Choroid plexus epithelial cell (primary cell): ENCODE measurements at regions not wholly inside any gene's neighbourhood (a gene's known extent, or its start where the extent isn't known, plus 50 kb on each side); places are given as distances from the start of the nearest gene placed in this dataset.

ENCODE experiments used
- DNase-seq: peaks from one replicate; pipeline ENCODE4 v3.0.0-alpha.2; 2010; ENCODE audit warnings: low read depth
- H3K4me3 ChIP-seq: 2 replicates; pipeline ENCODE4 v1.5.1; 2011; ENCODE audit warnings: low read depth, mild to moderate bottlenecking, control low read depth, low read length, moderate library complexity
- TF ChIP-seq, protein P1 (sequence below): conservative IDR thresholded peaks from 2 replicates; pipeline ENCODE4 v1.5.1; 2011; ENCODE audit warnings: low read depth, mild to moderate bottlenecking, control low read depth, inconsistent platforms, low read length, moderate library complexity

DNA sequence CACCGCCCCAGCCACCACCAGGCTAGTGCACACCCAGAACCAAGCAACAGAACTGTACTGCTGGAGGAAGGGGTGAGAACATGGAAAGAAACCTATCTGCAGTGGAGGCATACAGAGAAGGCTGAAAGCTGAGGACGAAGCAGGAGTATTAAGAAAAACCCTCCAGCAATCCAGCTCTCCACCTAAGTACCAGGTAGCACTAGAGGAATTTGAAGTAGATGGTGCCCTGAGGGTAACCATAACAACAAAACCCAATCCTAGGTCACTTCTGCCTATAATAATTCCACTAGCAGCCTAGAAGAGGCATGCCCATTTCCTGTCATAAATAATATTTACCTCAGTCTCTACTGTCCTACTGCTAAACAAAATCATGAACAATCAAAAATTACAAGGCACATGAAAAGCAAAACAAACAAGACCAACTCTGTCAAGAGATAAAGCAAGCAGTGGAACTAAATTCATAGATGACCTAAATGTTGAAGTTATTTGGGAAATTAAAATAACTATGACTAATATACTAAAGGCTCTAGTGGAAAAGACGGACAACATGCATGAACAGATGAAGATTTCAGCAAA, 51.1 kb downstream of the HYCC1 start:
- TF ChIP-seq, protein P1, sequence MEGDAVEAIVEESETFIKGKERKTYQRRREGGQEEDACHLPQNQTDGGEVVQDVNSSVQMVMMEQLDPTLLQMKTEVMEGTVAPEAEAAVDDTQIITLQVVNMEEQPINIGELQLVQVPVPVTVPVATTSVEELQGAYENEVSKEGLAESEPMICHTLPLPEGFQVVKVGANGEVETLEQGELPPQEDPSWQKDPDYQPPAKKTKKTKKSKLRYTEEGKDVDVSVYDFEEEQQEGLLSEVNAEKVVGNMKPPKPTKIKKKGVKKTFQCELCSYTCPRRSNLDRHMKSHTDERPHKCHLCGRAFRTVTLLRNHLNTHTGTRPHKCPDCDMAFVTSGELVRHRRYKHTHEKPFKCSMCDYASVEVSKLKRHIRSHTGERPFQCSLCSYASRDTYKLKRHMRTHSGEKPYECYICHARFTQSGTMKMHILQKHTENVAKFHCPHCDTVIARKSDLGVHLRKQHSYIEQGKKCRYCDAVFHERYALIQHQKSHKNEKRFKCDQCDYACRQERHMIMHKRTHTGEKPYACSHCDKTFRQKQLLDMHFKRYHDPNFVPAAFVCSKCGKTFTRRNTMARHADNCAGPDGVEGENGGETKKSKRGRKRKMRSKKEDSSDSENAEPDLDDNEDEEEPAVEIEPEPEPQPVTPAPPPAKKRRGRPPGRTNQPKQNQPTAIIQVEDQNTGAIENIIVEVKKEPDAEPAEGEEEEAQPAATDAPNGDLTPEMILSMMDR = no peak
- DNase-seq = no peak
- no peak overlapping the region for H3K4me3 ChIP-seq

DNA sequence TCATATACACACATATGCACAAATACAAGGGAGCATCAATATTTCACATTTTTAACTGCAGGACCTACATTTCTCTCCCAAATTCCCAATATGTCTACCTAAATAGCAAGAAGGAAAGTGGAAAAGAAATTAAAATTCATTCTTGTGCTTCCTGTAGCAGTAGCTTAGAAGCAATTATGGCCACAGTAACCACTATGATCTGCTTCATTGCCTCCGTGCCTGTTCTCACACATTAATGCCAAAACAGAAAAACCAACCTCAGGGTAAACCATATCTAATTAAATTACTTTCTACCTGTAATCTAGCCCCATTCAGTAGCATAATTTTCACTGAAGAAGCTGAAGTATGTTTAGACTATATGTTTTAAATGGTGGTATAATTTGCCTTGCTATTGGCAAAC, 55.2 kb downstream of the HYCC1 start:
- no peak for DNase-seq
- TF ChIP-seq, protein P1 = no peak
- H3K4me3 ChIP-seq = no peak overlapping the region

DNA sequence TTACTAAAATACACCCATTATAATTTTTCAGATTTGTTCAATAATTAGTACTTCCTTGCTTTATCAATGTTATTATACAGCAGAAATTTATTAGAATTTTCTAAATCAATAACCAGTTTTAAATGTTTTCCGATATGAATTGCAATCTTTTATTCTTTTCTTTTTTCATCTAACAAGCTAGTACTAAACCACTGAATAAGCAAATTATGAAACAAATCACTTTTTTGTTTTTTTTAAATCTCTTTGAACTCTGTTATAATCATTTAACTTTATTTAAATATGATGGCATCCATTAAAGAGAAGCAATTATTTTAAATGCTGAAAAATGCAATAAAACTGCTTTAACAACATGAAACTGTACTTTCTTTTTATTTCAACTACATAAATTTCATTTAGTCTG, 59.7 kb downstream of the HYCC1 start:
- H3K4me3 ChIP-seq = no peak overlapping the region
- TF ChIP-seq, protein P1 = no peak
- no peak for DNase-seq

DNA sequence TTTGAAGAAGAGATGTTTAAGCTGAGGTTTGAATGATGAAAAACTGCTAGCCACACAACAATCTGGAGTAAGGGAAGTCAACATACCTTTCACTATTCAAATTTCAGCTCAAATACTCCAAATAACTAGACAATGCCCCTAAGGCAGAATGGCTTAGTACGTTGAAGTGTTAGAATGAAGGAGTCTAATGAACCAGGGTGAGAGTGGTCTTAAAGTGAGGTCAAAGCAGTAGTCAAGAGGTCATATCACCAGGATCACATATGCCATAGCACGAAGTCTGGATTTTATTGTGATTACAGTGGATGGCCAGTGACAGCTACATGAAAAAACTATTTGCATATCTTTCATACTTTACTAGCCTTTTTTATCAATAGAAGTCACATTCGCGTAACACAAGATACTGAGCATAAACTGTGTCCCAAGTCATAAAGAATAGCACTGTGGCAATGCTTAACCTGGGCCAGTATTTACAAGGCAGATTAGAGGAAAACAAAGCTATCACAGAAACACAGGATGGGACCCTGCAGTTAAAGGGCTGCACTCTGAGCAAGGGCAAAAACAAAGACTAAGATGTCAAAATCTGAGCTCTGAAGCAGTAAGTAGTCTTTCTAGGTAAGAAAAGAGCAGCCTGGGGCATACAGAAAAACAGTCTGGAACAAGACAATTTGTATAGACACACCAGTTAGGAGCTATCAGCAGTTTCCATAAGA, 61.5 kb downstream of the HYCC1 start:
- TF ChIP-seq, protein P1 = no peak
- no peak for DNase-seq
- H3K4me3 ChIP-seq = no peak overlapping the region

GRCh38 chr7:22949944-22950343, 64.0 kb downstream of the HYCC1 start:
- TF ChIP-seq, protein P1 = peak; percentile 43
- H3K4me3 ChIP-seq = no peak overlapping the region
- DNase-seq = no peak

GRCh38 chr7:22949221-22949620, 64.7 kb downstream of the HYCC1 start:
- no peak for DNase-seq
- TF ChIP-seq, protein P1 = no peak
- H3K4me3 ChIP-seq = no peak overlapping the region

DNA sequence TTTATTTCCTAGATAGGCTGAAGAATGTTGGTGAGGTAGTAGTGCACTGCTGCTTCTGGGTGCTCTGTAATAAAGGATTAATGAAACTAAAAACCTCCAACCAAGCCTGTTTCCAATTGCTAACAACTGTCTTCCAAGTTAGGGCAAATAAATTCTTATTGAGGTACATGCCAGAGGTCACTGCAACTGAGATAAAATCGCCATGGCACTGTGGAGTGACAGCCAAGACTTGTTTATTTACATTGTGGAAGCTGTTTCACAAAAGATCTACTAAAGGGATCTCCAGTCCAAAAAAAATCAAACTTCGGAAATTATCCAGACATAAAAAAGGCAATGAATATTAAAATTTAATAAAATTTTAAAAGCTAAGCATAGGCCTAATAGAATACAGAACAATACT, 65.2 kb downstream of the HYCC1 start:
- TF ChIP-seq, protein P1 = no peak
- no peak for DNase-seq
- no peak overlapping the region for H3K4me3 ChIP-seq
